DOHH2 (cell line): ENCODE measurements at regions not wholly inside any gene's neighbourhood (a gene's known extent, or its start where the extent isn't known, plus 50 kb on each side); places are given as distances from the start of the nearest gene placed in this dataset.

Experiments
- H3F3A ChIP-seq: fragments of 200-600 bp; sonication (generic), shearing (Covaris generic); 2 replicates; pipeline ENCODE4 v1.6.0; 2016; ENCODE audit warnings: antibody characterized with exemption, mild to moderate bottlenecking; ENCODE audit not compliant: control insufficient read depth, insufficient read depth
- H3K27ac ChIP-seq: fragments of 200-600 bp; sonication (generic); 2 replicates; pipeline ENCODE4 v1.5.1; 2014; ENCODE audit warnings: low read depth, mild to moderate bottlenecking, low read length, moderate library complexity
- H3K27me3 ChIP-seq: fragments of 200-600 bp; sonication (generic); 2 replicates; pipeline ENCODE4 v1.6.1; 2014; ENCODE audit warnings: mild to moderate bottlenecking, low read length, mixed read lengths; ENCODE audit not compliant: control insufficient read depth
- H3K36me3 ChIP-seq: fragments of 200-600 bp; sonication (generic); 2 replicates; pipeline ENCODE4 v1.6.1; 2014; ENCODE audit warnings: mild to moderate bottlenecking, low read length, moderate library complexity, mixed read lengths; ENCODE audit not compliant: control insufficient read depth
- H3K4me1 ChIP-seq: fragments of 200-600 bp; sonication (generic); 2 replicates; pipeline ENCODE4 v1.6.1; 2014; ENCODE audit warnings: mild to moderate bottlenecking, low read length, mixed read lengths; ENCODE audit not compliant: control insufficient read depth
- H3K4me2 ChIP-seq: fragments of 200-600 bp; sonication (generic); 2 replicates; pipeline ENCODE4 v1.6.0; 2014; ENCODE audit warnings: mild to moderate bottlenecking, low read length, moderate library complexity
- H3K4me3 ChIP-seq: fragments of 200-600 bp; sonication (generic); 2 replicates; pipeline ENCODE4 v1.5.1; 2014; ENCODE audit warnings: mild to moderate bottlenecking, low read length, mixed read lengths
- H3K79me2 ChIP-seq: fragments of 200-600 bp; sonication (generic); 2 replicates; pipeline ENCODE4 v1.6.1; 2014; ENCODE audit warnings: mild to moderate bottlenecking, low read length, mixed read lengths; ENCODE audit not compliant: control insufficient read depth
- H3K9me2 ChIP-seq: fragments of 200-600 bp; sonication (generic); replicated peaks from 2 replicates; pipeline ENCODE4 v1.6.1; 2014; ENCODE audit warnings: mild to moderate bottlenecking, low read length, mixed read lengths; ENCODE audit not compliant: control insufficient read depth
- H3K9me3 ChIP-seq: fragments of 200-600 bp; sonication (generic); 2 replicates; pipeline ENCODE4 v1.6.1; 2014; ENCODE audit warnings: antibody characterized with exemption, low read length, mixed read lengths; ENCODE audit not compliant: control insufficient read depth, insufficient read depth
- H4K20me1 ChIP-seq: fragments of 200-600 bp; sonication (generic); 2 replicates; pipeline ENCODE4 v1.6.0; 2014; ENCODE audit warnings: low read depth, mild to moderate bottlenecking, antibody characterized with exemption, low read length, moderate library complexity; ENCODE audit not compliant: control insufficient read depth, insufficient read depth
- EZH2phosphoT487 ChIP-seq: fragments of 200-600 bp; sonication (generic); IDR thresholded peaks from 2 replicates; pipeline ENCODE4 v1.6.1; 2017; ENCODE audit warnings: borderline replicate concordance, mild to moderate bottlenecking, antibody characterized with exemption, low read length, moderate library complexity, mixed read lengths
- TF ChIP-seq, protein P1 (sequence below): fragments of 200-600 bp; sonication (generic); IDR thresholded peaks from one replicate; pipeline ENCODE4 v1.5.1; 2014; ENCODE audit warnings: antibody characterized with exemption, mild to moderate bottlenecking, low read depth, low read length; ENCODE audit not compliant: poor library complexity, severe bottlenecking

DNA sequence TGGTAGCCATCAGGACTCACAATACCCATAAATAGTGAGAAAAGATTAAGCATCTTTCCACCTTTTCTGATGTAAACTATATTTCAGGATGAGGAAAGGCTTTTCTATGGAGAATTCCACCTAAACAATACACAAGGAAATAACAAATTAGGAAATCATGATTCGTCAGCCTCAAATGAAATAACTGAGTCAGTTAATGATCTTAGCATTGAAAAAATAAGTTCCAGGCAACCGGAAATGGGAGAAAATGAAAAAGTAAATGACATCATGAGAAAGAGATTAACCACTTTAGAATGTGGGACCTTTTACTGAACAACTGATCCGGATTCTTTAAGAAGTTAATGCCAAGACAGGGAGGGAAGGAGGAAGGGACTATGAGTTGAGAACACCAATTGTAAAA, 742.3 kb downstream of the TNS3 start:
- no peaks in the 10 kb centered on the region for H3K27me3 ChIP-seq

DNA sequence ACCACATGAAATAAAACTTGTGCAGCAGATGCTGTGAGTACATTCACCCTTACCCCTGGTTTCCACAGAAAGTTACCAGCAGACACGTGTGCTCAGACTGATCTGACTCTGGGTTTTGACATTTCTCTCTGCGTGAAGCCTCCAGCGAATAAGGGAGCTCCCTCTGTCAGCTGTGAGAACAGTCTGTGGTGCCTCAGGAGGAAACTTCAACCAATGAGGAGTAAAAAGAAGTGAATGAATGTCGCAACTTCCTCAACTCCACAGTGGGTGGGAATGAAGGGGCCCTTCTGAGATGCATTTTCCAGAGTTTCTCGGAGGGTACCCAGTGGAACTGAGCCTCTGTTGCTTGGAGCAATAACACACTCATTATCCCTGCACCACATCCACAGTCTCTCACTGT, 743.4 kb downstream of the TNS3 start:
- no peaks in the 10 kb centered on the region for H3K36me3 ChIP-seq
- no peak overlapping the region for H3K27ac ChIP-seq
- no peaks in the 10 kb centered on the region for H3K79me2 ChIP-seq
- no peaks in the 10 kb centered on the region for H3F3A ChIP-seq
- H4K20me1 ChIP-seq = no peaks in the 10 kb centered on the region
- TF ChIP-seq EZH2phosphoT487 = no peak
- TF ChIP-seq, protein P1, sequence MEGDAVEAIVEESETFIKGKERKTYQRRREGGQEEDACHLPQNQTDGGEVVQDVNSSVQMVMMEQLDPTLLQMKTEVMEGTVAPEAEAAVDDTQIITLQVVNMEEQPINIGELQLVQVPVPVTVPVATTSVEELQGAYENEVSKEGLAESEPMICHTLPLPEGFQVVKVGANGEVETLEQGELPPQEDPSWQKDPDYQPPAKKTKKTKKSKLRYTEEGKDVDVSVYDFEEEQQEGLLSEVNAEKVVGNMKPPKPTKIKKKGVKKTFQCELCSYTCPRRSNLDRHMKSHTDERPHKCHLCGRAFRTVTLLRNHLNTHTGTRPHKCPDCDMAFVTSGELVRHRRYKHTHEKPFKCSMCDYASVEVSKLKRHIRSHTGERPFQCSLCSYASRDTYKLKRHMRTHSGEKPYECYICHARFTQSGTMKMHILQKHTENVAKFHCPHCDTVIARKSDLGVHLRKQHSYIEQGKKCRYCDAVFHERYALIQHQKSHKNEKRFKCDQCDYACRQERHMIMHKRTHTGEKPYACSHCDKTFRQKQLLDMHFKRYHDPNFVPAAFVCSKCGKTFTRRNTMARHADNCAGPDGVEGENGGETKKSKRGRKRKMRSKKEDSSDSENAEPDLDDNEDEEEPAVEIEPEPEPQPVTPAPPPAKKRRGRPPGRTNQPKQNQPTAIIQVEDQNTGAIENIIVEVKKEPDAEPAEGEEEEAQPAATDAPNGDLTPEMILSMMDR = no peak
- no peak overlapping the region for H3K4me3 ChIP-seq
- no peak overlapping the region for H3K4me2 ChIP-seq
- H3K9me2 ChIP-seq = no peaks in the 10 kb centered on the region
- H3K27me3 ChIP-seq = no peaks in the 10 kb centered on the region
- no peaks in the 10 kb centered on the region for H3K4me1 ChIP-seq
- no peaks in the 10 kb centered on the region for H3K9me3 ChIP-seq

More for the DNA sequence above, 742.3 kb downstream of the TNS3 start:
- Histone ChIP-seq H3K4me2 (no peak overlapping the region), H4K20me1 (no peaks in the 10 kb centered on the region), H3K27ac (no peak overlapping the region), H3K9me2 (no peaks in the 10 kb centered on the region), H3K4me1 (no peaks in the 10 kb centered on the region), H3K4me3 (no peak overlapping the region), H3K9me3 (no peaks in the 10 kb centered on the region), H3F3A (no peaks in the 10 kb centered on the region), H3K36me3 (no peaks in the 10 kb centered on the region), H3K79me2 (no peaks in the 10 kb centered on the region)
- TF ChIP-seq EZH2phosphoT487 = no peak
- TF ChIP-seq, protein P1 = no peak

DNA sequence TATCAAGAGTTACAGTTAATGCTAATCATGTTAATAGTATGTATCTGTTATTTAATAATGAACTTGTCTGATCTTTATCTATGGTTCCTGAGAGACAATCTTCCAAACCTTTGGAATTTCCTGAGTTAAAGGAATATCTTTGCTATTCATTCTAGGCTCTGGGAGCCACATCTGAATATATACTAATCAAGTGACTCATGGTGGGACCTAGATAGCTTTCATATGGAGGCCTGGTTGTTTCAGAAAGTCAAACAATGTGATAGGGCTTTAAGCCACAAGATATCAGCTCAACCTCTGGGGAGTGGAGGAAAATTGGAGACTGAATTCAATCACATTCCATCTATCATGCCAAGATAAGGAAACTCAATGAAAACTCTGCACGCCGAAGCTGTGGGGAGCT, 746.4 kb downstream of the TNS3 start:
- no peaks in the 10 kb centered on the region for H3K4me1 ChIP-seq
- H4K20me1 ChIP-seq = no peaks in the 10 kb centered on the region
- H3K79me2 ChIP-seq = no peaks in the 10 kb centered on the region
- H3K9me3 ChIP-seq = no peaks in the 10 kb centered on the region
- TF ChIP-seq, protein P1 = no peak
- no peak for TF ChIP-seq EZH2phosphoT487
- H3K36me3 ChIP-seq = no peaks in the 10 kb centered on the region
- no peak overlapping the region for H3K4me3 ChIP-seq
- no peaks in the 10 kb centered on the region for H3F3A ChIP-seq
- 0 out of 2 replicates have a peak, but pooled peaks cover 3% of the 10 kb centered on the region for H3K27me3 ChIP-seq
- H3K27ac ChIP-seq = no peak overlapping the region
- no peak overlapping the region for H3K4me2 ChIP-seq
- H3K9me2 ChIP-seq = no peaks in the 10 kb centered on the region
